Spleen (tissue), 11 donors: ENCODE measurements at regions not wholly inside any gene's neighbourhood (a gene's known extent, or its start where the extent isn't known, plus 50 kb on each side); places are given as distances from the start of the nearest gene placed in this dataset.
"Not testable (repeated sequence)": the region's sequence is repeated elsewhere in the genome, so short reads cannot be mapped to it uniquely, and the experiment has no call there.

Experiments used
- DNase-seq: peaks from one replicate; pipeline ENCODE4 v3.0.0-alpha.2; 2020
- H3K27ac ChIP-seq, 8 donors: fragments of 200-600 bp; sonication (generic) in 7 of 8; 1 replicate in 4 of 8; 2 replicates in 4 of 8; pipeline versions ENCODE4 v1.5.0 to v1.8.0; 2016 to 2021; ENCODE audit warnings: inconsistent platforms in 4 of 8, mild to moderate bottlenecking in 4 of 8, moderate library complexity in 1 of 8
- H3K27me3 ChIP-seq, 7 donors: fragments of 200-600 bp; sonication (generic) in 6 of 7; replicated peaks in 1 of 7; 1 replicate in 4 of 7; 2 replicates in 3 of 7; pipeline versions ENCODE4 v1.5.0 to v1.8.0; 2016 to 2021; ENCODE audit warnings: inconsistent platforms in 3 of 7, mild to moderate bottlenecking in 1 of 7
- H3K36me3 ChIP-seq, 6 donors: fragments of 200-600 bp; sonication (generic) in 5 of 6; 1 replicate in 4 of 6; 2 replicates in 2 of 6; pipeline versions ENCODE4 v1.5.0 to v1.8.0; 2016 to 2021; ENCODE audit warnings: inconsistent platforms in 2 of 6
- H3K4me1 ChIP-seq, 6 donors: fragments of 200-600 bp; sonication (generic) in 5 of 6; 1 replicate in 3 of 6; 2 replicates in 3 of 6; pipeline versions ENCODE4 v1.5.0 to v1.8.0; 2016 to 2021; ENCODE audit warnings: inconsistent platforms in 3 of 6
- H3K4me3 ChIP-seq, 8 donors: fragments of 200-600 bp; sonication (generic) in 7 of 8; 1 replicate in 4 of 8; 2 replicates in 4 of 8; pipeline versions ENCODE4 v1.5.0 to v1.8.0; 2016 to 2021; ENCODE audit warnings: inconsistent platforms in 4 of 8, mild to moderate bottlenecking in 4 of 8, moderate library complexity in 2 of 8
- H3K9me3 ChIP-seq, 8 donors: fragments of 200-600 bp; sonication (generic) in 7 of 8; 1 replicate in 4 of 8; 2 replicates in 4 of 8; pipeline versions ENCODE4 v1.5.0 to v1.8.0; 2016 to 2021; ENCODE audit warnings: inconsistent platforms in 4 of 8
- POLR2AphosphoS5 ChIP-seq, 3 donors: sonication (generic); formaldehyde crosslinking; IDR thresholded peaks; one replicate each; pipeline ENCODE4 v1.5.1; 2017; ENCODE audit warnings: antibody characterized with exemption in 3 of 3
- WGBS, 5 donors: extraction: QIAGEN DNeasy Blood & Tissue Kit in 3 of 5; methylation state at CpG; one replicate each; pipeline versions ENCODE4 v1.1.5 to v1.1.7; 2013 to 2018; 5-methylcytosine and 5-hydroxymethylcytosine counted together
- intact Hi-C: fragments of 100-400 bp; cut with DNase I; formaldehyde crosslinking; loops from one replicate; pipeline ENCODE4 v1.15.0; 2023; ENCODE audit warnings: low total_unique reads
- donor health status: healthy with polysubstance abuse.
- donor health status: DM: no; HTN: no; CAD: no; lungs with moderate emphysema.
- donor health status: DM: no; HTN: no; CAD: no.
- donor health status: Bipolar disorder and iron deficiency.
- donor health status: healthy.
- donor health status: DM: no; HTN: no; CAD: no.
- donor health status: DM: yes; HTN: yes; CAD: no.

DNA sequence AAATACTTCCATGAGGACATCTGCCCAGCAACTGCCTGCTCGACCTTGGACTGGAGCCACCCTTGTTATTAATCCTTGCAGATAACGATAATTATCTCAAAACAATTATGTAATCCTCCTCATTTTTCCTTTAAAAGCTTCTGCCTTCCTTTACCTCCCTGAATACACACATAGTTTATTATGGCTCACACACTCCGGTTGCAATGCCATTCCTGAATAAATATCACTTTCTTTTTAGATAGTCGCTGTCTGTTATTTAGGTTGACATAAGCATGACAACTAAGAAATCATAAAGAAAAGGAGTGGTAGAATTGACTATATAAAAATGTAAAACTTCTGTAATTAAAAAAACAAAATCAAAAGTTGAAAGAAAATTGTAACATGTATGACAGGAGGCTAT, 64.8 kb downstream of the B4GALT7 start:
- H3K4me1 ChIP-seq, intact Hi-C loops, DNase-seq, H3K9me3 ChIP-seq, H3K27ac ChIP-seq, H3K27me3 ChIP-seq, H3K4me3 ChIP-seq, H3K36me3 ChIP-seq: not testable (repeated sequence)
- WGBS, 5 donors, result 52 to 73% (median 66%) methylated on average over 3 to 4 of the region's 4 CpGs

DNA sequence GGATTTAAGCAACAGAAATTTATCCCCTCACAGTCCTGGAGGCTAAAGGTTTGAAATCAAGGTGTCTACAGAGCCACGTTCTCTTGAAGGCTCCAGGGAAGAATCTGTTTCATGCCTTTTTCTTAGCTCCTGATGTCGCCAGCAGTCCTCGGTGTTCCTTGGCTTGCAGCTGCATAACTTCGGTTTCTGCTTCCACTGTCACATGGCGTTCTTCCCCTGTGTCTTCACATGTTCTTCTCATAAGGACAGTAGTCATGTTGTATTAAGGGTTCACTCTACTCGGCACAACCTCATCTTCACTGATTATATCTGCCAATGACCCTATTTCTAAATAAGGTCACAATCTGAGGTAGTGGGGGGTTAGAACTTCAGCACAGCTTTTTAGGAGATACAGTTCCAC, 65.2 kb downstream of the B4GALT7 start:
- H3K4me3 ChIP-seq, H3K27me3 ChIP-seq, H3K27ac ChIP-seq, H3K36me3 ChIP-seq, intact Hi-C loops, DNase-seq, H3K9me3 ChIP-seq: not testable (repeated sequence)
- 41 to 71% (median 60%) methylated on average over 3 to 6 of the region's 6 CpGs; no CpG with 5 or more reads in 1 of the 5 donors for WGBS, 5 donors
- peaks cover 0 to 11% (median 8%) of the 10 kb centered on the region in 6 donors for H3K4me1 ChIP-seq

DNA sequence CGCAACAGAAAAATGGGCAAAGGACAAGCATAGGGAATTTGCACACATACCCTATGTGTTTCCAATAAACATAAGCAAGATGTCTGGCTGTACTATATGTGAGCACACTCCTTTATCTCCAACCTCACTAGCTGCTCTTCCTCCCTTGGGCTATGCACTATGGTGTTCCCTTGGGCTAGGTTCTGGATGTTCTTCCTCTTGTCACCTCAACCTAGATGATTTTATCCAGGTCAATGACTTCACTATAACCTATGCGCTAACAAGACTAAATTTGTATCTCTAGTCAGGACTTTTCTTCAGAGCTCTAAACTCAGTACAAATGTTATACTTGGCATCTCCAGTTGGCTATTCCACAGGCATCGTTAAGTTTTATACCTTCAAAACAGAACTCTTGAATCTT, 66.0 kb downstream of the B4GALT7 start:
- H3K9me3 ChIP-seq, H3K27ac ChIP-seq, H3K4me3 ChIP-seq, intact Hi-C loops, DNase-seq, H3K27me3 ChIP-seq, H3K36me3 ChIP-seq: not testable (repeated sequence)
- 89 to 100% (median 96%) methylated on average over 1 to 2 of the region's 3 CpGs; no CpG with 5 or more reads in 1 of the 5 donors for WGBS, 5 donors
- peaks cover 0 to 16% (median 10%) of the 10 kb centered on the region in 6 donors for H3K4me1 ChIP-seq

DNA sequence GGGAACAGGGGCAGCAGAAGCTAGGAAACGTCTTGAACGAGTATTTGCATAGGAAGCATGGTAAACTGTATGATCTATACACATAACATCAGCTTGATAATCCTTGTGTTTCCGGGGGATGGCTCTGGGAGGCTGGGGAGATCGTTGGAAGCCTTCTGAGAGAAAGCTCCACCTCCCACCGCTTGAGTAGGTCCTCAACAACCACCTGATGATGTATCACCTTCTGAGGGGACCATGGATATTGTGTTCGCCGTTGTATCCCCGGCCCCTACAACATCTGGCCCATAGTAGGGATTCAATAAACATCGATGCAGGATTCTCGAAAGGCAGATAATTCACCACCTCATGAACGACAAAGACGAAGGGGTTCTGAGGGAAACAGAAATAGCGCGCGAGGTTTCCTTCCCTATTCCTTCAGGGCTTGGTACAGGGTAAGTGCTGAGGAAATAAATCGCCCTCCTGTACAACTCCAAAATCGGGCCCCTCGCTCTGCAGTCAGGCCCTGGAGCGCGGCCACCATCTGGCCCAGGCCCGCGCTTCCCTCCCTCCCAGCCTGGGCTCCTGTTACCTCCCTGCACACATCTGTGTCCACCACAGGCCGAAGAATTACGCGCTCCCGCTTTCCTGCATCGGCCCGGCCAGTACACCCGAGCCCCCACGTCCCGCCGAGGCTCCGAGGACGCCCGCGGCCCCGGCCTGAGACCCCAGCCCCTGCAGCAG, 71.3 kb downstream of the B4GALT7 start:
- intact Hi-C loops, H3K27me3 ChIP-seq, H3K9me3 ChIP-seq, H3K27ac ChIP-seq, H3K36me3 ChIP-seq, DNase-seq: not testable (repeated sequence)
- H3K4me3 ChIP-seq, result peak overlapping the region in 4 of 8 donors; percentile 24 to 59 (median 32)
- H3K4me1 ChIP-seq, result peaks cover 0 to 13% (median 10%) of the 10 kb centered on the region in 6 donors
- 8 to 21% (median 17%) methylated on average over 6 to 7 of the region's 37 CpGs; no CpG with 5 or more reads in 2 of the 5 donors for WGBS, 5 donors

DNA sequence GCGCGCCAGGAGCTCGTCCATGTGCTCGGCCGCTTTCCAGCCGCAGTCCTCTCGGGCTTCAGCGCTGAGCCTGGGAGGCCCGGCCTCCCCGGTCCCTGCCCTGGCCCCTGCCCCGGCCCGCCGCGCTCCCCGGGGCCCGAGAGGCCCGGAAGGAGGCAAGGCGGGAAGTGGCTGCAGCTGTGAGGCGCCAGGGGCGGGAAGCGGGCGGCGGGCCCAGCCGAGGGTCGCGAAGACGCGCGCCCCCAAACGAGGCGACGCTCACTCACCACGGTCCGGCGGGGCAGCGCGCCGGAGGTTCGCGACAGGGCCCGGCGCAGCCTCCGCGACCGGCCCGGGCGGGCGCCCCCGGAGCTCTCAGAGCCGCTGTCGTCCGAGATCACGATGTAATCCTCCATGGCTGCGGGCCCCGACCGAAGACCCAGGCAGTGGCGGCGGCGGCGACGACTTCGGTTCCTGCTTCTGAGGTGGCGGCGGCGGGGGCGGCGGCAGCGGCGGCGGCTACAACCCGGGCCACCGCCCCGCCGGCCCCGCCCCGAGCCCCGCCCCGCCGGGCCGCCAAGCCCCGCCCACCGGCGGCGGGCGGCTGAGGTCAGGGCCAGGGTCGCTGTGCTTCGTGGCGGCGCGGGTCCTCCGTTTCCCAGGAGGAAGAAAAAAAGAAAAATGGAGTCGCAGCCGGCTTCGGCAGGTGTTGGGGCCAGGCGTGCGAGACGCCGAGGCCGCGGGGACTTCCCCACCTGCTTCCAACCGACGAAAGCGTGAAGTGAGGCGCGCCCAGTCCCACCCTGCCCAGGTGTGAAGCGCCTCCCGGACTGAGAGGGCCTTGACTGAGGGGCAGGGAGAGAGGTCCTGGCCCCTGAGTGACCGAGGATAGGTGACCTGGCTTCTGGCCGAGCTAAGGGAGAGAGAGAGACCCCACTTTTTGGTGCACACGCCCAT, 72.1 kb downstream of the B4GALT7 start:
- H3K36me3 ChIP-seq, H3K9me3 ChIP-seq, H3K27me3 ChIP-seq, intact Hi-C loops: not testable (repeated sequence)
- H3K4me1 ChIP-seq, result peaks cover 0 to 13% (median 10%) of the 10 kb centered on the region in 6 donors
- WGBS, 5 donors, result 0 to 1% (median 0%) methylated on average over 13 to 36 of the region's 110 CpGs; no CpG with 5 or more reads in 2 of the 5 donors
- H3K27ac ChIP-seq, result peak overlapping the region in 6 of 8 donors; percentile 70 to 87 (median 80)
- H3K4me3 ChIP-seq, result peak overlapping the region in 7 of 8 donors; percentile 19 to 72 (median 51)
- TF ChIP-seq POLR2AphosphoS5 (IDR thresholded peaks at IDR 0.05), result peak in 2 of 3 donors; percentile 40 to 54
- peak; percentile 94 for DNase-seq
